GM18868 (cell line): ENCODE measurements at regions not wholly inside any gene's neighbourhood (a gene's known extent, or its start where the extent isn't known, plus 50 kb on each side); places are given as distances from the start of the nearest gene placed in this dataset.

ENCODE experiments used
- ATAC-seq: cut with Tn5 transposase; IDR thresholded peaks from one replicate; pipeline ENCODE4 v1.9.1; 2021; ENCODE audit warnings: mild to moderate bottlenecking, moderate library complexity; ENCODE audit not compliant: unreplicated experiment

DNA sequence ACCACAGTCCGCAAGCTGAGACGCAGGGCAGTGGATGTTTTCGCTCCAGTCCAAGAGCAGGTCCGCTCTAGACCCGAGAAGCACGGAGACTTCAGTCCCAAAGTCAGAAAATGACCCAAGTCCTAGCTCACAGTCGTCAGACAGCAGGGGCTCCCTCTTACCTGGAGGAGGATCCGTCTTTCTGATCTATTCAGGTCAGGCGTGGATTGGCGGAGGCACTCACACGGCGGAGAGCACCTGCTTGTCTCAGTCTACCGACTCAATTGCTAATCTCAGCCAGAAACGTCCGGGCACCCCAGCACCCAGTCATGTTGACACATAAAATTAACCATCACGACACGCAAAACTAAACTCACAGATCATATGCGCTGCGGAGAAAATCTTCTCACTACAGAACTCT, 285.3 kb upstream of the CDH4 start:
- ATAC-seq, result no peak

DNA sequence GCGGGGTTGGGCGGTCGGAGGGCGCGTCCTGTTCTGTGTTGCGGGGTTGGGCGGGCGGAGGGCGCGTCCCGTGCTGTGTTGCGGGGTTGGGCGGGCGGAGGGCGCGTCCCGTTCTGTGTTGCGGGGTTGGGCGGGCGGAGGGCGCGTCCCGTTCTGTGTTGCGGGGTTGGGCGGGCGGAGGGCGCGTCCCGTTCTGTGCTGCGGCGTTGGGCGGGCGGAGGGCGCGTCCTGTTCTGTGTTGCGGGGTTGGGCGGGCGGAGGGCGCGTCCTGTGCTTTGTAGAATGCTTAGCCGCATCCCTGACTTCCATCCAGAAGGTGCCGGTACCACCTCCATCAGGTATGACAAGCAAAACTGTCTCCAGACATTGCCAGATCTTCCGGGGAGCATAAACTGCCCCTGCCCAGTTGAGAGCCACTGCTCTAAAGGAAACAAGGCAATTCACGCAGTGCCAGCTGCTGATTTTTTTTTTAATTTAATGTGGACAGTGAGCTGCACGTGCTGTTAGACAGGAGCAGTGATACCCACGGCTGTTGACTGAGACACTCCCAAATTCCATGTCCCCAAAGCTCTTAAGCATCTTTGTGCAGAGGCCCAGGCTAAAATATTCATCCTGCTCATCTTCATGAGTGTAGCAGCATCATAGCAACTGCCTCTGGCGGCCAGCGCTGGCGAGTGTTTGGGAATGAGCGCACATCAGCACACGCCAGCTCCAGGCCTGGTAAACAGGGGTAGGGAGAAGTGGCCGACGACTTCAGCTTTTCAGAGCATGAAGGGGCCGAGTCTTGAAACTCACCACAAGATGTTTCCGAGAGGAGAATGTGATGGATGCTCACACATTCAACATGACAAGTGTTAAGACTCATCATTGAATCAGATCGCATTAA, 284.4 kb upstream of the CDH4 start:
- ATAC-seq, result no peak

DNA sequence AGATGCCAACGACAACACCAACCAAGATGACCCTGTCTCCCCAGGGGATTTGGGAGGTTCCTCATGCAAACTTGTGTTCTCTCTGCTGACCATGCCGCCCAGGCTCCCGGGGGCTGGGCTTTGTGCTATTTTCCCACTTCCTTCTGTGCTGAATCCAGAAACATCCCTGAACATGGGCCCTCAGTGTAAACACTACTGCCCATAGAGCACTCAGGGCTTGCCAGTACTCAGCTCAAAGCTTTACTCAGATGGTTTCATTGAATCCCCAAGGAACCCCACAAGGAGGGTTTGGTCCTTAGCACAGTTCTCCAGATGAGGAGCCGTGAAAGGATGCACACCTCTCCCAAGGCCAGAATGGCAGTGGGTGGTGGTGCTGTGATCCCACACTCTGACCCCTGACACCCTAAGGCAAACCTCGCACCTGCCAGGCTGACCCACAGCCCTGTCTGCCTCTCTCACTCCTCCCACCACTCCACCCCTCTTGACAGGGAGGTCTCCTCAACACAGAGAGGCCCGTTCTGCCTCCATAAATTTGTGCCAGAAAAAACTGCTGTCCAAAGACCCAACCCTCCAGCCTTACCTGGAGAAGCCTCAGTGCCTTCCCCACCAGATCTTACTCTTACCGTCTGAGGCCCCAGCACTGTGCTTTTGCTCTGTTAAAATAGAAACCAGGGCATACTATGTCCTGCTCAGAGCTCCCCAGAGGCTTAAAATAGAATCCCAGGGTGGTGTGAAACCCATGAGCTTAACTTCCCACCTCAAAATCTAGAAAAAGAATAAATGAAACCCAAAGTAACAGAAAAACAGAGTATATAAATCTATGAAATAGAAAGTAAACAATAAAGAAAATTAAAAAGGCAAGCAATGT, 283.0 kb upstream of the CDH4 start:
- ATAC-seq, result no peak

DNA sequence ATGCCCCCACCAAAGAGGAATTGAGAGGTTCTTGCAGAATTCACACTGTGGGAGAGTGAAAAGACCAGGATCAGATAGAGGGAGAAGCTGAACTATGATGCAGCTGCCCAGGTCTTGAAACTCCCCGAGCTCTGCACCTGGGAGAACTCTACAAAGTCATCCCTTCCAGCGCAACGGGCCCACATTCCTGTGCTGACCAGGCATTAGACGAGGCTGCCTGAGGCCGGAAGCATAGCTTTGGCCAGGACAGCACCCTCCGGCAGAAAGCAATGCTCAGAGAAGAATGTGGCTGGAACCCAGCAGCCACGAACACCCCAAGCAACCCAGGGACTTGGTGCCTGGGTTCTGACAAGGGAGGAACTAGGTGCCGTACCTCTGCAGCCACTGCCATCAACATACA, 281.5 kb upstream of the CDH4 start:
- ATAC-seq, result no peak

DNA sequence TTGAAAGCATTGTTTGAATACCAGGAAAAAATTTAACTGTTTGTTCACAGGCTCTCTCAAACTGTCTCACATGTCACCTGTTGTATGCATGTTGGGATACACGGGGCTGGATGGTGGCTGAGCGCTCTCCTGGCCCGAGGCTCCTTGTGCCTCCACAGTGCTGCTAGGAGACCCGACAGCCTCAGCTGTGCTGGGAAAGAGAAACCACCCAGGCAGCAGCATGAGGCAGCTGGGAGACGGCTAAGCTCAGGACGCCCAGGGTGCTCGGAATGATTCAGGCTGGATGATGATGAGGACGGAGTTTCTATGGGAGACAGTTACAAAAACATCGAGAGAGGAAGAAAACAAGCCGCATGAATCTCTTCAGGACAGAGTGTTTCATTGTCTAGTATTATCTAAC, 278.0 kb upstream of the CDH4 start:
- no peak for ATAC-seq

DNA sequence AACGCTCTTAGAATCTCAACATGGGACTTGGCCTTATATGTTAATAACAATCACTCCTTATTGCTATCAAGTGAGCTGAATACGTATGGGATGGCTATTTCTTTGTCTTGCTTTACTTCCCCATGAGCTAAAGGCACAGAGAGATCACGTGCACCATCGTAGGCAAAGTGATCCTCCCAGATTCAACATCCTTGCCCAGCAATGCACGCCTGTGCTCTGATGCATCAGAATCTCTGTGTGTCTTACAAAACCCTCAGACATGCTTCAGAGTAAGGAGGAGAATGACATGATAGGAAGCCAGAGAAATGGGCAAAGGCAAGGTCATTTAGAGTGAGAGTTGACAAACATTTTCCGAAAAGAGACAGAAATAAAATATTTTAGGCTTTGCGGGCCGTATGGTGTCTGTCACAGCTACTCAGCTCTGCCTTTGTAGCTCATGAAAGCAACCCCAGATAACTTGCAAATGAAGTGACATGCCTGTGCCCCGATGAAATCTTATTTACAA, 277.6 kb upstream of the CDH4 start:
- ATAC-seq, result no peak

DNA sequence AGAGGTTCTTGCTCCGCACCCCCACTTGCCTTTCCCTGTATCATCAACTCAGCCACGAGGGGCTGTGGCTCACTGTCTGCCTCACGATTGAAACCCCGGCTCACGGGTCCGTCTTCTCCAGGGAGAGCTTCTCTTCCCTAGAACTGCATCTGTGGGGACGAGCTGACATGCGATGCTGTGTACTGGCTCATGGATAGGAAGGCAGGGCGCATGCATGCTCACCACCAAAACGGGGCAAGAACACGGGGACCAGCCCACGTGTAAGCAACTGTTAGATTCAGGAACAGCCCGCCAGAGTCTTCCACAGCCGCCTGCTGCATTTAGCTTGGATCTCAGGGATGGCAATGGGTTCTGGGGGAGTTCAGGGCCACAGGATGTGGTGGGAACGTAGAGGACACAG, 275.9 kb upstream of the CDH4 start:
- ATAC-seq, result no peak

DNA sequence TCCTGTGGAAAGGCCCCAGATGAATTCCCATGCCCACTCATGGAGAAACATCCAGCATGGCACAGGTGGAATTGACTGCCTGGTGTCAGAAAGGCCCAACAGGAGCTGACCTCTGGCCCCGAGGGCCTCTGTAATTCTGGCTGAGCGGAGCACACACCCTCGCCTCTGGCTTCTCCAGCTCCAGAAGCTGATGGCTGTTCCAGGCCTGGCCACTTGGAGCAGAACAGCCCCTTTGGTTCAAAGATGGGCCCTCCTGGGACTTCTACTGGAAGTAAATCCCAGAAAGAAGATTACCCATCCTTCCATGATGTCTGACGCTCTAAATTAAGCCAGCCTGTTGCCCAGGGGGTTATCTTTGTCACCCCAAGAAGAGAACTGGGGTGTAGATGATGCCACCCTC, 275.1 kb upstream of the CDH4 start:
- ATAC-seq, result no peak

DNA sequence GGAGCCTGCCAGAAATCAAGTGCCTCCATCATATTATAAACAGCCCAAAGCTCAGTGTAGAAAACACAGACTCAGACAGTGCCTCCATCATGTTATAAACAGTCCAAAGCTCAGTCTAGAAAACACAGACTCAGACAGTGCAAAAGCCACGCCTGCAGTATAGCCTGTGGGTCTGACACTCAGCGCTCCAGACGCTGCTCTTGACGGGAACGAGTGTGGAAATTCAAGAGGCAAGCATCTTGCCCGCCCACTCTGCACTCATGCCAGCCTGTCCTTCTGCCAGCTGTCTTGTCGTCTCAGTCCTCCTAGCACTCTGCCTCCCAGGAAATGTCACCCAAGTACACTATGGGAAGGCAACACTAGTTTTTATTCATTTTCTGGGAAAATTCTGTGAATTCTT, 274.2 kb upstream of the CDH4 start:
- ATAC-seq, result no peak

DNA sequence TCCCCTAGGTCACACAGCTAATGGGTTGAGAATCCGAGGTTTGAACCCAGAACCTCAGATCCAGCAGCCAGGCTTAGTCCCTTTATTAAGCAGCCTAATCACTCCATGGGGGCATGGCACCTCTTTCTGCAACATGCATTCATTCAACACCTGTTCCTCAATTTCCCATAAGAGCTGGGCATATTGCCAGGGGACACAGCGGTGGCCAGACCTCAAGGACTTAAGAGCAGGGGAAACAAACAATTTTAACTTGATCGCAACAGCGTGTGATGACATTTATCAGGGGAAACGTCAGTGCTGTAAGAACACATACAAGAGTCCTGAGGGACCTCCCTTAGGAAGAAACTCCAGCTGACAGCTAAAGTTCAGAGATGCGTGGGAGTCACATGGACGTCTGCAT, 267.4 kb upstream of the CDH4 start:
- no peak for ATAC-seq

DNA sequence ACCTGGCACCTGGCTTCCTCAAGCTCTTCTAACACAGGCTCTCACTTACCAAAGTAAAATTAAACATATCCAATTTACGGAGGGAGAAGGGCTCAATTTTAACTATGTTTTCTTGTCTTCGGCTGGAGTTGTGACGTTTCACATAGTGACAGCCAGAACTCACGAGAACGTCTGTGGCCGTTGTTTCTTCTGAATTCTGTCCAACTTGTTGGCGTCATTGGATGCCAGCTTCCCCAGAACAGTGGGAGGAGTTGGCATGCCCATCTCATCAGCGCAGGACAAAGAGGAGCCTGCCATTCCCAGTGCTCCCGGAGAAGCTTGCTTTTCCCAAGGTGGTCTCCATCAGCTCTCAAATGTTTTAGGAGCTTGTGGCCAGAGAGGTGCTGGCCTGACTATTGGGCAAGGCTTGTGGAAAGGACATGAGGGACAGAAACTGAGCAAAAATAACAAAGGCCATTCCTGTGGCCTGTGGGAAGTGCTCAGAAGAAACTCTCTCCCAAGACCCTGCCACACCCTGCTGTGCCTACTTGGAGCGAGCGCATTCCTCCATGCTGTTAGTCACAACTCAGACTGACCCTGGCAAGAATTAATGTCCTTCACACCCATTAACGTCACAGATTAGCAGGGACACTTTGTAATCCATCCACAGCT, 265.4 kb upstream of the CDH4 start:
- no peak for ATAC-seq

DNA sequence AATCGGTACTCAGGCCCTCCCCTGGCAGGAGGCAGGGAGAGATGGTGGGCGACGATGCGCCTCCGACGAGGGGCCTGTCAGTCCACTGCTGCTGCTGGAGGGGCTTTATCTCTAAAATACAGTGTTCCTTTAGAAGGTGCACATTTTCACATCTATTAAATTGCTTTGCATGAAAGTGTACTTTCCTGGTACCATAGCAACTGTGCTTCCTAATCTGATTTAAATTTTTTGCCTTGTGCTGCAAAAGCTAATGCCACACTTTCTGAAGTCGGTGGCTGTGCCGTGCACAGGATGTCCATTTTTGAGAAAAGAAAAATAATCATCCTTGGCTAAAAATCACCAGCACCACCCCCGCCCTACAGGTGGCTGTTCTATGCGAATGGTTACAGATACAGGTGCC, 262.0 kb upstream of the CDH4 start:
- ATAC-seq, result no peak

DNA sequence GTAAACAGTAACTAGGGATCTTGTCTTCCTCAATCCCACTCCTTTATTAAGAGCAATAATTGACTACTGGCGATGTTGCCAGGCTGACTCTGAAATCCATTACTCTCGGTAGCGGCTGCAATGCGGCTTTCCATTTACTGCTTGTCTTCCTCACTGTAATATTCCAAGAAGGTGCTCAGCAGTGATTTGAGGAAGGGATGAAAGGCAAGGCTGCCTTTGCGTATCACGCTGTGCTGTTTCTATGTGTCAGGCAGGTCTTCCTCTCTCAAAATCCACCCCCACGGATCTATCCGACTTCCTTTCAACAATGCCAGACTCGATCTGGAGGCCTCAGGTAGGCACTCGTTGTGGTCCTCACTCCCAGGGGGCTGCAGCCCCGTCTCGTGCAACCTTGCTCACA, 261.4 kb upstream of the CDH4 start:
- ATAC-seq, result no peak

DNA sequence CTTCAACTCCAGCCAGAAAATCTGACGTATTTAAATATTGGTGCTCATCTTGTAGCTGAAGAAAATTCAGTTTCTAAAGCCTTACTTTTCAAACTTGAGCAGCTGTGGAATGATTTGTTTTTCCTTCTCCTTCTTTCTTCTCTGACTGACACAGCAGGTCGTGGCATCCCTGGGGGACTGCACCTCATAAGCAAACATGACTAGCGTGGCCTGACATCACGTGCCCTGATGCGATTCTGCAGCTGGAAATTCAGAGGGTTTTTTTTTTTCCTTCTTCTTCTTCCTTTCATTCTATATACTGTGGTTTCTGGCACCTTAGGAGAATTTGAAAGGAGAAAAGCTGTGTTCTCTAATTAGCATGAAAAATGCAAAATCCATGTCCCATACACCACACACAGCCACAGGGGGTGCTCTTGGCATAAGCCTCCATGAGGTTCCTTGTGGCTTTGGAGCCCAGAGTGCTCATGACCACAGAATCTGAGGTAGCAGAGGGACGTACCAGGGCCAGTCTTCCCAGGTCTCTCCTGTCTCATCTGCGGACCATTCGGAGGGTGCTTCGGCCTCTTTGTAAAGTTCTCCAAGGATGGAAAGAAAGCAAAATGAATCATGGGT, 258.5 kb upstream of the CDH4 start:
- no peak for ATAC-seq

DNA sequence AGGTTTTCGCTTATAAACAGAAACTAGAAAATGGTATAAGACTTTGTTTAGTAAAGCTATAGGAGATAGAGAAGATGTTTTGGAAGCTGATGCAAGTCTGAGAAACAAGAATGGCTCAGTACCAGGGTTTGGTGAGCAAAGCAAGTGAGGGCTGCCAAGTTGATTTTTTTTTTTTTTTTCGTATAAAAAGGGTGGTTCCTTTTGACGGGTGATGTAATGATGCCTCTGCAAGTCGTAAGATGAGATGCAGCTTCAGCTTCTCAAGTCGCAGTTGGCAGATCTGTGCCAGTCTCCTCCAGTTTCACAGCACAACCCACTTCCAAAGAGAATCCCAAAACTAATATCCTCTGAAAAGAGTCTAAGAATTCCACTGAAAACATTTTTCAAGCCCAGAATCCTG, 252.8 kb upstream of the CDH4 start:
- no peak for ATAC-seq

DNA sequence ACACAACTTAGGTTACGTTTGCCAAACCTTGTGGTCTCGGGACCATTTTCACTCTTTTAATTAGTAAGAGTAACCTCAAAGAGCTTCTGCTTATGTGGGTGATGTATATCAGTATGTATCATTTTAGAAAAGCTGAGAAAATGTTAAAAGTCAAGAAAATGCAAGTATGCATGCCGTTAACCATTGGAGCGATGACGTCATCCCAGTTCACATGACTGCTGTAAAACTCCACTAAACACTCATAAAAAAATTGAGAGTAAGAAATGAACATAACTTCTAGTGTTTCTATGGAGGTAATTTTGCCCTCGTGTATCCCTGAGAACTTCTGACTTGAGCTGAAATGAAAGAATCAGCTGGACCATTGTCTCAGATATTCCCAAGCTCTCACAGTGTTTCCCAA, 250.0 kb upstream of the CDH4 start:
- no peak for ATAC-seq

DNA sequence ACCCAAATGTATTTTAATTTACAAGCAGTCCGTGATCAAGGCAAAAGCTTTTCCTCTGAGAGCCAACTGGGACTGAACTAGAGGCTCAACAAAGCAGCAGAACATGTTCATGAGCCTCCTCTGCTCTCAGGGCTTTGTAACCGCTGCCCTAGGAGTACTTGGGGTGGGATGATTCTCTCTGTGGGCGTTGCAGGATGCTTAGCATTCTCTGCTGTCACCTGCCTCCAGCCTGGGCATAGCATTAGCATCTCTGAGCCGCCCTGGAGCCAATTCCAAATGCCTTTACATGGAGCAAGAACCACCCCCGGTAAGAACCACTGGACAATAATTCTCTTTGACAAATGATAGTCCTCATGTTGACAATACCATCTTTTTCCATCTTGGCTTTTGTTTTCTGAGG, 237.6 kb upstream of the CDH4 start:
- no peak for ATAC-seq

DNA sequence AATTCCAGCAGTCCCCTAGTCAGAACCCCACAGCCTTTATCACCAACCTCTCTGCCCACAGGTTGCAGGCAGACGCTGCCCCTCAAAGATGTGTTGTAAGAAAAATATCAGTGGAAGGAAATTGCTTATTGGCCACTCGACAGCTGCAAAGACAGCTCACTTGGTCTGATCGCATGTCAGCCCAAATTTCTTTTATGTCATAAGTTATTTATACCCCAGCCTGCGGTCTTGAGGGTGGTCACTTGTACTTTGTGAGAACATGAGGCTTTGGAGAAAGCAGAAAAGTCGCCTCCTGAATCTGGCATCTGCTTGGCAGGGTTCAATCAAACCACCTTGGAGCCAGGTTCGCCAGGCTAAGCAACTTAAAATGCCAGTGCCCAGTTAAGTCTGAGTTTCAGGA, 236.5 kb upstream of the CDH4 start:
- no peak for ATAC-seq

DNA sequence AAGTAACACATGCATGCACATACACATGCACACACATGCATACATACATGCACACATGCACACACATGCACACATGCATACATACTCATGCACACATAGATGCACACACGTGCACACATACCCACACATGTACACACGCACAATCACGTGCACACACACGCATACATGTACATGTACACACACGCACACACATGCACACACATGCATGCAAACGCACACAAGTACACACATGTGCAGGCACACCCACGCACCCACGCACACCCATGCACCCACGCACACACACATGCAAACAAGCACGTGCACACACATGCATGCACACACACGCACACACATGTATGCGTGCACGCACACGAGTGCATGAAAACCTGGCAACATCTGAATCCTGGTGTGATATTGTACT, 232.7 kb upstream of the CDH4 start:
- no peak for ATAC-seq

DNA sequence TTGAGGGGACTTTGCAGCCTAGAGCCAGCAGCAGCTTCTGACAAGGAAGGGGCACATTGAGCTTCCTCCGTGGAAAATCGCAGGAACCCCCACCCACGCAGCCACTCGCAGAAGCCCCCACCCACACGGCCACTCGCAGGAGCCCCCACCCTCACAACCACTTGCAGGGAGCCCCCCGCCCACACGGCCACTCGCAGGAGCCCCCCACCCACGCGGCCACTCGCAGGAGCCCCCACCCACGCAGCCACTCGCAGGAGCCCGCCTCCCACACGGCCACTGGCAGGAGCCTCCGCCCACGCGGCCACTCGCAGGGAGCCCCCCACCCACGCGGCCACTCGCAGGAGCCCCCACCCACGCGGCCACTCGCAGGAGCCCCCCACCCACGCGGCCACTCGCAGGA, 228.4 kb upstream of the CDH4 start:
- no peak for ATAC-seq

DNA sequence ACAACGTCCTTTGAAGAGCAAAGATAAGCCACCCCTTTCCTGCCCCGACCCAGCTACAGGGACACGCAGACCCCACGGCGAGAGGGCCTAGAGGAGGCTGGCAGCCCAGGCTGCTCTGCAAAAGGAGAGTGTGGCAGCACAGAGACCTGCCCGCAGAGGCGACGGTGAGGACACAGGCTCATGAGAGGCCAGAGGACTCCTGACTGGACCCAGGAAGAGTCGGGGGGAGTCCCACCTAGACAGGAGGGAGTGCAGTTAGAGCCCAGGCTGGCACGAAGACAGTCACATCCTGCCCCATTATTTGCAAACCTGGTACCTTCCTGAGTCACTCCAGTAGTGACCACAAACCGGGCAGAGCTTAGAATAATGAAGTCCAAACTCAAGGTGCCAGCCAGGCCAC, 227.7 kb upstream of the CDH4 start:
- no peak for ATAC-seq
